IPS DF 19.7 (cell line): ENCODE measurements at regions not wholly inside any gene's neighbourhood (a gene's known extent, or its start where the extent isn't known, plus 50 kb on each side); places are given as distances from the start of the nearest gene placed in this dataset.

Experiments
- DNase-seq: peaks from one replicate; pipeline ENCODE4 v3.0.0-alpha.2; 2013; ENCODE audit warnings: low read depth, low spot score

DNA sequence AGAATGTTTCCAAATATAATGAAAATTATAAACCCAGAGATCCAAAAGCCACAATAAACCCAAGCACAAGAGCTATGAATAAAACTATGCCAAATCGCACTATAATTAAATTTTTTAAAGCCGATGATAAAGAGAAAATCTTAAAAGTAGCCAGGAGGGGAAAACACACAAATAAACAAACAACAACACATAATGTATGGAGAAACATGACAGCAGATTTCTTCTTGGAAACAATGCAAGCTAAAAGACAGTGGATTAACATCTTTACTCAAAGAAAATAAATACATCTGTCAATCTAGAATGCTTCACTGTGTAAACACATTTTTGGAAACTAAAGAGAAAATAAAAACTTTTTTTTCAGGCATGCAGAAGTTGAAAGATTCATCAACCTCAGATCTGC, 53.0 kb upstream of the SMOX start:
- no peak for DNase-seq

DNA sequence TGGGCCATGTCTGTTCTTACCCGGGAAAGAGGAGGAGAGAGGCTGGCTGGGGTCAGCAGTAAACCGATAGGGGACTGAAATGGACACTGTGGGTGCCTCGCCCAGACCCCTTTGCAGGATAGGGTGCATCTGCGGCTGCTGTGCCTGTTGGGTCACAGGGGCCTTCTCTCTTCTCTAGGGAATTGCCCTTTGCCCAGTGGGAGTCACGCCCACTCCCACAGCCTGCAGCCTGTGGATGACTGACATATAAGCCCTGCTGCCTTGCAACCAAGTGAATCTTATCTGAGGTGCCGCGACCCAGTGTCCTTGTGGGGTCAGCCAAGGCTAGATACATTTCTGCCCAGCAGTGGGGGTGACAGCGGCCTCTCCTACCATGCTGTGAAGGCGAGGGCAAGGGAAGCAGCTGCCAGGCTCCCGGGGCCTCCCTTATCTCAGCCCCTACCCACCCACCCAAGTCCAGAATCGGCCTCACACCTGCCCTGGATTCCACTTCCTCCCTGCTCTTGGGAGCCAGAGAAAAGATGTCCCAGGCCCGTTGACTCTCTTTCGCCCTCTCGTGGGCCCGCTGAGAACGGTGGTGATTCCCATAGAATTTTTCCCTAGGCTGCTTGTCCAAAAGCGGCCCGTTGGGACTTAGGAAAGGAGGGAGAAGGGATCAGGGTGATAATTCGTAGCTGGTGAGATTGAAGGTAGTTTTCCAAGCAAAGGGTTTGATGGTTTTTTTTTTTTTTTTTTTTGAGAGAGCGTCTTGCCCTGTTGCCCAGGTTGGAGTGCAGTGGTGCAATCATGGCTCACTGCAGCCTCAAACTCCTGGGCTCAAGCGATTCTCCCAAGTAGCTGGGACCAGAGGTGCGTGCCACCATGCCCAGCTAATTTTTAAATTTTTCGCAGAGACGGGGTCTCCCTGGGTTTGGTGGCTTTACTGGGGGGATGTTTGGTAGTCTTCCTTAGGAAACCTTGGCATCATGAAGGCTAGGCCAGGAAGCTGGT, 56.8 kb upstream of the SMOX start:
- no peak for DNase-seq

DNA sequence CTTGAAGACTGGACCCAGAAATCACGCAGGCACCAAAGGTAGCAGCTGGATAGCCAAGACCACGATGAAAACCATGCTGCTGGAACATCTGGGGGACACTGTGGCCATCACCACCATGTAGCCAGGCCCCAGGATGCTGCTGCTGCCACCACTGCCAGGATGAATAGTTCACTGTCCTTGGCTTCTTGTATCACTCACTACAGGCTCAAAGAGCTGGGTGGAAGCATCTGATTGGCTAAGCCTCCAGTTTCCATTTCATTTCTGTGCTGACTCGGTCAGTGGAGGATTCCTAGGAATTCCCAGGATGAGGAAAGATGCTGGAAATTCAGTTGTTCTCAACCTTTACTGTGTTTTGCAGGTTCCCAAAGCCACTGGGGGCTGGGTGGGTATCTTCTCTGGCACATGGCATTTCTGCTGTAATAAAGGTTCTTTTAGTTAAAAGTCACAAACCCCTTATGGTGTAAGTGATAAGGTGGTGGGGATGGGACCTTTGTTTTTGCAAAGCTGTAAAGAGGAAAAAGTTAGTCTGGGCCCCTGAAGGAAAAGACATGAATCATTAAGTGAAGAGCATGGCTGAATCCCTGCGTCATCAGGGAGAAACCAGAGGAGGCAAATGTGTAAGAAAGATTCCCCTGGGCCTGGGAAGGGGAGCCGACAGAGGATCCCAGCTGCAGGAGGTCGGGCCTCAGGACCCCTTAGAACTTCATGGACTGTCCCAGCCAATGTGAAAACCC, 57.7 kb upstream of the SMOX start:
- DNase-seq: no peak

DNA sequence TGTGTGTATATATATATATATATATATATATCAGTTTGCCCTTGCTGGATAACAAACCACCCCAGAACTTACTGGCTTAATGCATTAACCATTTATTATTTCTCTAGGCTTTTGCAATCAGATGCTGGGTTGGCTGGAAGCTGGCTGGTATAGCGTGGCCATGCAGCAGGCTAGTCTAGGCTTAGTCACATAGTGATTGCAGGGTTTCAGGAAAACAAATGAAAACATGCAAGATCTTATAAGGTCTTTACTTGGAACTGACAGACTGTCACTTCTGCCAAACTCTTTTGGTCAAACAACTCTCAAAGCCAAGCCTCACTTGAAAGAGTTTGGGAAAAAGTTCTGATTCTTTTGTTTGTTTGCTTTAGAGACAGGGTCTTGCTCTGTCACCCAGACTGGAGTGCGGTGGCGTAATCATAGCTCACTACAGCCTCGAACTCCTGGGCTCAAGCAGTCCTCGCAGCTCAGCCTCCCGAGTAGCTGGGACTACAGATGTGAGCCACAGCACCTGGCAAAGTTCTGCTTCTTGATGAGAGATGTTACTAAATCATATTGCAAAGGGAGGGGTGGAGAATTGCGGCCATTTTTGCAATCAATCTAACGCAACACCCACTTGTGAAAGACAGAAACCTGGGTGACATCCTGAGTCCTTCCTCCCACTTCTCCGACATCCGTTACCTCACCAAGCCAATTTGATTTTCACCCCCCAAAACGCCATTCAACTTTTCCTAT, 58.7 kb upstream of the SMOX start:
- DNase-seq: no peak

DNA sequence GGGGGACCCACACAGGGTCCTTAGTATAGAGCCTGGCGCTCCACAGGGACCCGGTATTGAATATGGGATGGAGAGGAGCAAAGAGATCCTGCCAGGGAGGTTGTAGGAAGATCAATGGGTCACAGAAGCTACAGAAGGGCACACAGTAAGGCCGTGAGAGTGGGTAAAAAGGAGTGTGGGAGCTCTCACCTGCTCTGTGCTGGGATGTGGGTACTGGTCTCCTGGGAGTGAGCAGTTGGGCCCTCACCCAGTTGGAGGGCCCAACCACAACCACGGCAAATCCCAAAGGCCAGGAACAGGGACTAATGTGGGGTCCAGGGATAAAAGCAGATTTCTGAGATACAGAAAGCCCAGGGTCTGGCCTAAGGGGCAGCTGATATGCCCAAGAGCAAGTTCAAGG, 59.9 kb upstream of the SMOX start:
- no peak for DNase-seq

DNA sequence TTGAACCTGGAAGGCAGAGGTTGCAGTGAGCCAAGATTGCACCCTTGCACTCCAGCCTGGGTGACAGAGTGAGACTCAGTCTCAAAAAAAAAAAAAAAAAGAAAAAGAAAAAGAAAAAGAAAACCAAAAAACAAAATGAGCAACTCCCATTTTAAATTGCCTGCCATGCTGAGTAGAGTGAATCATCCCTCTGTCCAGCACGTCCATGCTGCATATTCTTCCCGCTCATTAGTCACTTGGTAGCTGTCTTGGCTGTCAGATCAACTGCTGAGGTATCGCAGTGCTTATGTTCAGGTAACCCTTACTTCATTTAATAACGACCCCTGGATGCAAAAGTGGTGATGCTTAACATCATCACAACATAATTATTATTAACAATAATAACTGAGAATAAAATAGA, 60.7 kb upstream of the SMOX start:
- no peak for DNase-seq

DNA sequence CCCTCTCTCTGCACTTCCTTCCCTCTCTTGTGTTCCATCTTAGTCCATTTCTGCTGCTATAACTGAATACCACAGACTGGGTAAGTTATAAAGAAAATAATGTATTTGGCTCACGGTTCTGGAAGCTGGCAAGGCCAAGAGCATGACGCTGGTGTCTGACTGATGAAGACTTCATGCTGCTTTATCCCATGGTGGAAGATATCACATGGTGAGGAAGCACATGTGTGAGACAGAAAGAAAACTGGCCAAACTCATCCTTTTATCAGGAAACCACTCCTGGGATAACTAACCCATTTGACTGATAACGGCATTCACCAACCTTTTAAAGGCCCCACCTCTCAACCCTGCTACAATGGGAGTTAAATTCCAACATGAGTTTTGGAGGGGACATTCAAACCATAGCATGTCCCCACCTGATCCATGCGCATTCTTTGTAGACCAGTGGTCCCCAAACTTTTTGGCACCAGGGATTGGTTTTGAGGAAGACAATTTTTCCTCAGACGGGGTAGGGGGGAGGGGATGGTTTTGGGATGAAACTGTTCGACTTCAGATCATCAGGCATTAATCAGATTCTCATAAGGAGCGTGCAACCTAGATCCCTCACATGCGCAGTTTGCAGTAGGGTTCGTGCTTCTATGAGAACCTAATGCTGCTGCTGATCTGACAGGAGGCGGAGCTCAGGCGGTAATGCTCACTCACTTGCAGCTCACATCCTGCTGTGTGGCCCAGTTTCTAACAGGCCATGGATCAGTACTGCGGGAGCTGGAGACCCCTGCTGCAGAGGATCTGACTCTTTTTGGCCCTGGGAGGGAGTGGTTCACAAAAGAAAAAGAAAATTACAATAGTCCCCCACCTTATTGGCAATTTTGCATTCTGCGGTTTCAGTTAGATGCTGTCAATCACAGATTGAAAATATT, 61.6 kb upstream of the SMOX start:
- no peak for DNase-seq

DNA sequence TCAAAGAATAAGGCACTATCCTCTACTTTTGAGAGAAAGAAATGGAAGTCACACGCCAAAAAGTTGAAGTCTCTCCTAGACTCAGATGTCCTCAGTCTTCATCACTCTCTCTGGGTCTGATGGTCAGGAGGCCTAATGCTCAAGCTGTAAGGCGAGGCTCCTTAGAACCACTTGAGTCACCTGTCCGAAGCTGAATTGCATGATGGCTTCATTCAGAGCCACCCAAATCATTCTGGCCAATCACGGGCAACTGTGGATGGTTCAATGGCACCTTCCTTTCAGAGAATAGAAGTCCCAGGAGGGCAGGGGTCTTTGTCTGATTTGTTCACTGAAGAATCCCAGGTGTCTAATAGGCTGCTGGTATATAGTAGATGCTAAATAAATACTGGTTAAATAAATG, 63.9 kb upstream of the SMOX start:
- no peak for DNase-seq

DNA sequence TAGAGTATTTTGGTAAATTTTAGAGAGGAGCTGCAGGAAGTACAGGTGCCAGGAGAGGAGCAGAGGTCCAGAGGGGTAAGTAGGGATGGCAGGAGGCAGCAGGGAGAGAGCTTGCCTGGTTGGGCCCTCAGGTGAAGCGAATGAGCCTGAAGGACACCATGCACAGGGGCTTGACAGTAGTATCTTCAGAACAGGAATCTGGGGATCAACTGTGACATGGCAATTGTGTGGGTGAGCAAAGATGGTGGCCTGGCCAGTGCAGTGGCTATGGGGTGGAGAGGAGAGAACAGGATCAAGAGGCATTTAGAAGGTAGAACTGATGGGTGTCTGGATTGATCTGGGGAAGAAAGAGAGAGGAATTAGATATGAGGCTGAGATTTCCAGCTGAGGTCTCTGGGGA, 64.5 kb upstream of the SMOX start:
- no peak for DNase-seq

DNA sequence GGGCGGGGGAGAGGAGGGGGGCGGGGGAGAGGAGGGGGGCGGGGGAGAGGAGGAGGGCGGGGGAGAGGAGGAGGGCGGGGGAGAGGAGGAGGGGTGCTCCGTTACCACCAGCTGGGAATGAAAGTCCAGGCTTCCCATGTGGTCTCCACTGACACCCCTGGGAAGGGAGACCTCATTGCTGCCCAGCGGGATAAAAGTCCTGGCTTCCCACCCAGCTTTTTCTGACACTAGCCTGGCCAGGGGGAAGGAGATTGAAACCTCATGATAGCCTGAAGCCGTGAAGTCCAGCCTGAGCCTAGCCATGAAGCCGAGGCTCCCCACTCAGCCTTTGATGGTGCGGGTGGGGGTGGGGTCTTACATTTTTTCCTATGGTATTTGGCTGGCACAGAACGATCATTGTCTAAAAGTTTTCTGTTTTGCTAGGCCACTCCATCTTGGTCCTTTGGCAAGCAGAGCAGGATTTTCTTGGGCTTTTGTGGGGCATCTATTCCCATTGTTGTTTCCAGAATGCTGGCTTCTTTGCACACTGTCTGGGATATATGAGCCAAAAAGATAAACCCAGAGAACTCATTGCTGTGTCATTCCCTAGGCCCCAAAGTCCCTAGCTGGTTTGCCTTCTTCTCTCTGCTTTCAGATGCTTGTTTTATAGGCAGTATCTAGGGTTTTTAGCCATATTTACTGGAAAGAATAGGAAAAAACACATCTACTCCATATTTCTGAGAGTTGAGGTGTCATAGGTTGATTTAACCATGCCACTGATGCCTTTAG, 65.3 kb upstream of the SMOX start:
- DNase-seq: no peak

DNA sequence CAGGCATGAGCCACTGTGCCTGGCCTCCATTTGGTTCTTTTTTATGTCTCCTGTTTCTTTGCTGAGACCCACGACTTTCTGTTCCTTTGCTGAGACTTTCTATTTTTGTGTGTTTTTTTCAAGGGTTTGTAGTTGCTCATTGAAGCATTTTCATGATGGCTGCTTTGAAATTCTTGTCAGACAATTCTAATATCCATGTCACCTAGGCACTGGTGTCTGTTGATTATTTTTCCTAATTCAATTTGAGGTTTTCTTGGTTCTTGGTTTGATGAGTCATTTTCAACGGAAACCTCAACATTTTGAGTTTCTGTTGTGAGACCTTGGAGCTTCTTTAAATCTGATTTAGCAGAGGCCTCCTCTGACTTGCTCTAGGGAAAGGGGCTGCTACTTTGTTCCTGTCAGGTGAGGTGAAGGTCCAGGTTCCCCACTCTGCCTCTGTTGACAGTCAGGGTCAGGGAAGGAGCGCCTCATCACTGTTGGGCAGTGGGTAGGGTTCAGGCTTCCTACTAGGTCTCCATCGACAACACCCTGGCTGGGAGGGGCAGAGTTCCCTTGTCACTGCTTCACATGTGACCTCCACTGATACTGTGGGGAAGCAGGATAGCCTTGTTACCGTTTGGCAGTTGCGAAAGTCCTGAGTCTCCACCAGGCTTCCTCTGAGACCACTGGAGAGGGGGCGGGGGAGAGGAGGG, 66.1 kb upstream of the SMOX start:
- DNase-seq: peak; percentile 40

DNA sequence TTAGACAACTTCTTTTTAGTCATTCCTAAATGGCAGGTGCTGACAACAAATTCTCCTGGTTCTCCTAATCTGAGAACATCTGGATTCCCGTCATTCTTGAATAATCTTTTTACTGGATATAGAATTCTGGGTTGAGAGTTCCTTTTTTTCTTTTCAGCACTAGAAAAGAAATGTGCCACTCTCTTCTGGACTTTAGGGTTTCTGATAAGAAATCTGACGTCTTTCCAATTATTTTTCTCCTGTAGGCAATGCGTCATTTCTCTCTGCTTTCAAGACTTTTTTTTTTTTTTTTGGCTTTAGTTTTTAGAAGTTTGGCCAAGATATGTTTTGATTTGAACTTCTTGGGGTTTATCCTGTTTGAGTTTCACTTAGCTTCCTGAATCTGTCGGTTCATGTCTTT, 66.1 kb upstream of the RNF24 start:
- DNase-seq: no peak

DNA sequence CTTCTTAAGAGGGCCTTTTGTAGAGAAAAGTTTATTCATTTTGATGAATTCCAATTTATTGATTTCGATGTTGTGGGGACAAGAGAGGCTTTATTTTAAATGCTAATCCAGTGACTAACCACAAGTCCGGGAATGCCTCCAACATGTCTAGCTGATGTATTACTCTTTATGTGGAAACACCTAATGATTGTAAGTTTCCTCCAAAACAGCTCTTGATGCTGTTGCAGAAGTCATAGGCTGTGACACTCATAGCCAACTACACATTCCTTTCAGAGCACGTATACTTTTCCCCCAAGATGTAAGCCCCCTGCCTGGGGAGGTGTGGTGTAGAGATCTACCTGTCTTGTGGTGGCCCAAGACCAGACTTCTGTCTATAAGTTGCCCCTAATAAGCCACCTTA, 61.3 kb upstream of the RNF24 start:
- no peak for DNase-seq

DNA sequence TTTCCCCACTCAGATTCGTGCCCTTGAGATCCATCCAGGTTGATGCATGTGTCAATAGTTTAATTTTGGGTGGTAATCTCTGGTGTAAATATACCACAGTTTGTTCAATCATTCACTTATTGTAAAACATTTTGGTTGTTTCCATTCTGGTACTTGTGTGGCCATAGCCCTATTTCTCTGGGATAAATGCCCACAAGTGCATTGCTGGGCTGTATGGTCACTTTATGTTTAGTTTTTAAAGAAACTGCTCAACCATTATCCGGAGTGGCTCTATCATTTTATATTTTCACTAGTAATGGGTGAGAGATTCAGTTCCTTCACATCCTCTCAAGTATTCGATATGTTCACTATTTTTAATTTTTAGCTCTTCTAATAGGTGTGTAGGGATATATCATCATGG, 60.7 kb upstream of the RNF24 start:
- no peak for DNase-seq

DNA sequence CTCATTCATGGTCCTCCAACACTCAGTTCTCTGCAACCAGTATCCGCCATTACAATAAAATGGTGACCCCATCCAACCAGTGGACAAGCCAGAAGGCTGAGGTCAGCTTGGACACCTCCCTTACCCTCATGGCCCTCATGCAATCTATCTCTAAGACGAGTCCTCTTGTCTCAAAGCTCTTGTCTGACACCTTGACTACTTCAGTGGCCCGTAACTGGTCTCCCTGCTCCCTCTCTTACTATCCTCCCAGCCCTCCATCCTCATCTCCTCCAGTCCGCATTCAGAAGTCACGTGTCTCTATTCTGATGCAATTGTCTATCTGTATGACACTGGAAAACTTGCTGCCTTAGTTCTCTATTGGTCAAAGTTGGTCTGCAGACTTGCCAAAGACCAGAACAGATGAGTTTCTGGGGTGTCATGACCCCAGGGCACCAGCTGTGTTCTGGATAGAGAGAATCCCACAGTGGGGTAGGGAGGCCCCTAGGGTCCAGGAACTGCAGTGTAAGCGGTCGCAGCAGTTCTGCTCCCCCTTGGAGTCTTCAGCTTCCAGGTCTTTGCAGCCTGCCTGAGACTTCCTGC, 59.6 kb upstream of the RNF24 start:
- no peak for DNase-seq

DNA sequence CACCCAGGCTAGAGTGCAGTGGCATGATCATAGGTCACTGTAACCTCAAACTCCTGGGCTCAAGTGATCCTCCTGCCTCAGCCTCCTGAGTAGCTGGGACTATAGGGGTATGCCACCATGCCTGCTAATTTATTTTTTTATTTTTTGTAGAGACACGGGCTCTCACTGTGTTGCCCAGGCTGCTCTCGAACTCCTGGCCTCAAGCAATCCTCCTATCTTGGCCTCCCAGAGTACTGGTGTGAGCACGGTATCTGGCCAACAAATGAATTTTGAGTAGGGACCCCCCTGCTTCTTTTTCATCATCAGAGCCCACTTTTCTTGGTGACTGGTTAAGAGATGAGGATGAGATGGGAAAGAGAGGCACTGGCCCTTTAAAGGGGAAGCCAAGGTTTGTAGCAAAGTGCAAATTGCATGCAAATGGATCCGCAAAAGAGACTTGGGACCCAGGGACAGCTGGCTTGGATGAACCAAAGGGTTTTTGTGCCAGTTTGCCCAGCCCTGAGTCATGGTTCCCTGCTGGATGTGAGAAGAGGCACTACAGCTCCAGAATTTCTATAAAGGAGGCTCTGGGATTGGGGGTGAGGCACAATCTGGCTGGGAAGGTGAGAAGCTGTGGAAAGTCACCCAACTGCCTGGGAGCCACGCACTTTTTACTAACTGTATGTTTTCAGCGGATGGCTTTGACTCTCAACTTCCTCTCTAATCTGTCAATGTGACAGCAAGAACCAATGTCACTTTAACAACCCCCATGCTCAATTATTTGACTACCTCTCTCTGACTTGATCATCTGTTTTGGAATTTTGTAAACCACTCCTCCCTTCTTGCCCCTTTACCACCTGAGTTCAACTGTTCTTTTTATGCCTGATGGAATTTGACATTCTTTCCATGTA, 58.7 kb upstream of the RNF24 start:
- DNase-seq: no peak

DNA sequence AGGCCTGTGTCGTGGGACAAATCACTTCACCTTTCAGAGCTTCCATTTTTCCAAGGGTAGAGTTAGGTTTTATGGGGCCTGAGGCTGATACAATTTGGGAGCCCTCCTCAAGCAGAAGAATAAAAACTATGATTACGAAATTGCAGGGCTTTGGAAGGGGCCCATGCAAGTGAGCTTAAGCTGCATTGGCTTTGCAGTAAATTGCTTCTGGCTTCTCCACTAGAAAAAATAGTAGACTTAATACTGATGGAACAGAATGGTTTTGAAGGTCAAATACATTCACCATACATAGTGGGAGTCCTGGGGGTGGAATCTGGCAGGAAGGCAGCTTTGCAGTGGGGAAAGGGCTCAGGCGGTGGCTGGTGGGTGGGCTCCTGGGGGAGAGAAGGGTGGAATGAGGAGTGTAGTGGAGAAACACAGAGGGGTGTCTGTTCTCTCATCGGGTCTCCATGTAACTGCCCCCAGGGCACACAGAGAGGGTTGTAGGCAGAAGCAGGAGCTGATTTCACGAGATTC, 55.9 kb upstream of the RNF24 start:
- DNase-seq: no peak
